Epithelial cell of esophagus (primary cell): ENCODE measurements at regions not wholly inside any gene's neighbourhood (a gene's known extent, or its start where the extent isn't known, plus 50 kb on each side); places are given as distances from the start of the nearest gene placed in this dataset.
A peak's percentile ranks its signal among the peaks of the same experiment; 100 is the strongest.

Experiments
- DNase-seq: peaks from one replicate; pipeline ENCODE4 v3.0.0; 2010; ENCODE audit warnings: low read depth
- H3K4me3 ChIP-seq: 2 replicates; pipeline ENCODE4 v1.5.1; 2011; ENCODE audit warnings: mild to moderate bottlenecking, low read length, control low read depth
- TF ChIP-seq, protein P1 (sequence below): IDR thresholded peaks from 2 replicates; pipeline ENCODE4 v1.5.1; 2011; ENCODE audit warnings: low read depth, mild to moderate bottlenecking, low read length, control low read depth, inconsistent platforms; ENCODE audit not compliant: insufficient read depth; ENCODE audit errors: missing control alignments

DNA sequence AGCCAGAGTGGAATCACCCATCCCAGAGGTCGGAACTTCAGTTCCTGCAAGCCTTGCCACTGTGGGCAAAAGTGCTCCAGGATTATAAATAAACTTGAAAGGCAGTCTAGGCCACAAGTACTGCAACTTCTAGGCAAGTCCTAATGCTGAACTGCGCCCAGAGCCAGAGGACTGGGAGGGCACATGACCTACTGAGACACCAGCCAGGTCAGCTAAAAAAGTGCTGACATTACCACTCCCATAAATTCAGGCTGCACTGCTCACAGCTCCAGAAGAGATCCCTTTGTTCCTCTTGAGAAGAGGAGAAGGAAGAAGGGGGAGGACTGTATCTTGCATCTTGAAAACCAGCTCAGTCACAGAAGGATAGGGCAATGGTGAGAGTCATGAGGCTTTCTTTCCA, 1084.1 kb upstream of the PHF14 start:
- no peak overlapping the region for H3K4me3 ChIP-seq
- no peak for DNase-seq
- TF ChIP-seq, protein P1, sequence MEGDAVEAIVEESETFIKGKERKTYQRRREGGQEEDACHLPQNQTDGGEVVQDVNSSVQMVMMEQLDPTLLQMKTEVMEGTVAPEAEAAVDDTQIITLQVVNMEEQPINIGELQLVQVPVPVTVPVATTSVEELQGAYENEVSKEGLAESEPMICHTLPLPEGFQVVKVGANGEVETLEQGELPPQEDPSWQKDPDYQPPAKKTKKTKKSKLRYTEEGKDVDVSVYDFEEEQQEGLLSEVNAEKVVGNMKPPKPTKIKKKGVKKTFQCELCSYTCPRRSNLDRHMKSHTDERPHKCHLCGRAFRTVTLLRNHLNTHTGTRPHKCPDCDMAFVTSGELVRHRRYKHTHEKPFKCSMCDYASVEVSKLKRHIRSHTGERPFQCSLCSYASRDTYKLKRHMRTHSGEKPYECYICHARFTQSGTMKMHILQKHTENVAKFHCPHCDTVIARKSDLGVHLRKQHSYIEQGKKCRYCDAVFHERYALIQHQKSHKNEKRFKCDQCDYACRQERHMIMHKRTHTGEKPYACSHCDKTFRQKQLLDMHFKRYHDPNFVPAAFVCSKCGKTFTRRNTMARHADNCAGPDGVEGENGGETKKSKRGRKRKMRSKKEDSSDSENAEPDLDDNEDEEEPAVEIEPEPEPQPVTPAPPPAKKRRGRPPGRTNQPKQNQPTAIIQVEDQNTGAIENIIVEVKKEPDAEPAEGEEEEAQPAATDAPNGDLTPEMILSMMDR, result no peak

DNA sequence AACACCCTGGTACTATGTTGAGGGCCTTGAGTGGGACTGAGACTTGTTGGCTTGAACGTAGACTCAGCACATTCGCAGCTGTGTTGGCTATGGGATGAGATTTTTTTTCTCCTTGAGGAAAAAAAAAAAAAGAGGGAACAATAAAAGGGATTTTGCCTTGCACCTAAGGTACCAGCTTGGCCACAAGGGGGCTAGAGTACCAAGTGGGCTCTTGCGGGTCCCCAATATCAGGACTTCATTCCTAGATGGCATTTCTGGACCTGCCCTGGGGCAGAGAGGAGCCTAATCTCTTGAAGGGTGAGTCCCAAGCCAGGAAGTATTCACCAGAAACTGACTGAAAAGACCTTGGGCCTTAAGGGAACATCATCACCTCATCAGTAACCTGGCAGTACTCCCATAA, 1083.6 kb upstream of the PHF14 start:
- TF ChIP-seq, protein P1, result no peak
- H3K4me3 ChIP-seq, result no peak overlapping the region
- no peak for DNase-seq

DNA sequence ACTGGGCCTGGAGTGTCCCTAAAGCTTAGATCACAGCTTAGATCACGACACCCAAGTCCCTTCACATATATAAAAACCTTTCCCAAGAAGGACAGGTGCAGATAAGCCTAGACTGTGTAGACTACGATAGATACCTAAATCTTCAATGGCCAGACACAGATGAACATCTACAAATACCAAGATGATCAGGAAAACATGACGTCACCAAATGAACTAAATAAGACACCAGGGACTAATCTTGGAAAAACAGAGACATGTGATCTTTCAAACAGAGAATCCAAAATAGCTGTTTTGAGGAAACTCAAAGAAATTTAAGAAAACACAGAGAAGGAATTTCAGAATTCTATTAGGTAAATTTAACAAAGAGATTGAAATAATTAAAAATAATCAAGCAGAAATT, 1082.6 kb upstream of the PHF14 start:
- no peak overlapping the region for H3K4me3 ChIP-seq
- TF ChIP-seq, protein P1, result no peak
- no peak for DNase-seq

DNA sequence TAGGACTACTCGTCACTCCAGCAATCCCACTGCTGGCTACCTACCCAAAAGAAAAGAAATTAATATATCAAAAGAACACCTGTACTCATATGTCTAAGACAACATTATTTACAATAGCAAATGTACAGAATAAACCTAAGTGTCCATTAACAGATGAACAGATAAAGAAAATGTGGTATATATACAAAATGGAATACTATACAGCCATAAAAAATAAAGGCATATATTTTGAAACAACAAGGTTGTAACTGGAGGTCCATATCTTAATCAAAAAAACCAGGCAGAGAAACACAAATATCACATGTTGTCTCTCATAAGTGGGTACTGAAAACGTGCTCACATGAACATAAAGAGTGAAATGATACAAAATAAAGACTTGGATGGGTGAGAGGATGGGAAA, 1073.3 kb upstream of the PHF14 start:
- no peak overlapping the region for H3K4me3 ChIP-seq
- TF ChIP-seq, protein P1, result no peak
- DNase-seq, result no peak

DNA sequence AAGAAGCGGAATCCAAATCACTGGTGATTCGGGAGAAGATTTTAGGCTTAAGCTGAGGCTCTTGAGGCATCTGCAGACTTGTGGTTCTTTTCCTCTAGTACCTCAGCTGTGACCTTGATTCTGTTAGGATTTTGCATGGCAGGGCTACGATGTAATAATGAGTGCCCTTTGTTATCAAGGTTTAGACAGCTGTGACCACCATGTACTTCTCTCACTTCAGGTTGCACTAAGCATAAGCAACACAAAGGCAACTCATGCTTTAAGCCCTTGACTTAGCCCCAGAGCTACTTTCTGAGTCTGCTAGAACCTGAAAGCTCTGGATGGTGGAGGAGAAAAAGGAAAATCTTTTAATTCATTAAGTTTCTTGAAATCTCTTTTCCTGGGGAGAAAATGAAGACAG, 1052.3 kb upstream of the PHF14 start:
- TF ChIP-seq, protein P1, result no peak
- no peak overlapping the region for H3K4me3 ChIP-seq
- DNase-seq, result no peak

DNA sequence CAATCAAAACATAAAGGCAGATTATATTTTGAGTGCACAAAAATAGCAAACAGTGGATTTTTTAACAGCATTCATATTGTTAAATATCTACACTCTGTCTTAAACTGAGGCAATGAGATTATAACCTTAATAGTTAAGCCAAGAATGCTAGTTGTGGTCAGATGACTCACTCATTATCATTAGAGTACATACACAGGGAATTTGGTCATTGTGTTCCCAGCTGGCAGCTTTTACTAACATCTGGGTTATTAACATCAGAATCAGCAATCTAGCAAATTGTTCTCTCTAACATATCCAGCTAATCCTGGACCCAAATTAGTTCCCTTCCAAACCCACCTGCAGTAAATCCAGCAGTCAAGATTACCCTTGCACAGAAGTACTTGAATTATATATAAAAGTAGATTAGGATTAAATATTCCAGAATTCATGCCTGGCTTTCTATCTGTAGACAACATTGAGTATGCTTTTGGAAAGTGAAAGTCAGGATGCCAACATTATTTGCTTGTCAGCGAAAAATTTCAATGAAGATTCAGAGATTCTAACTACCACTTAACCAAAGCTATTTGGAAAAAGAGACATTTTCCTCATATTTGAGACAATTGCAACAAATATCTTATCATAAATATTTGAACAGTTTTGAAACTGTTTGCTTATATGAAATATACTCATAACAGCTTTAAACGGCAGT, 1035.6 kb upstream of the PHF14 start:
- no peak overlapping the region for H3K4me3 ChIP-seq
- peak; percentile 40 for DNase-seq
- TF ChIP-seq, protein P1, result no peak

DNA sequence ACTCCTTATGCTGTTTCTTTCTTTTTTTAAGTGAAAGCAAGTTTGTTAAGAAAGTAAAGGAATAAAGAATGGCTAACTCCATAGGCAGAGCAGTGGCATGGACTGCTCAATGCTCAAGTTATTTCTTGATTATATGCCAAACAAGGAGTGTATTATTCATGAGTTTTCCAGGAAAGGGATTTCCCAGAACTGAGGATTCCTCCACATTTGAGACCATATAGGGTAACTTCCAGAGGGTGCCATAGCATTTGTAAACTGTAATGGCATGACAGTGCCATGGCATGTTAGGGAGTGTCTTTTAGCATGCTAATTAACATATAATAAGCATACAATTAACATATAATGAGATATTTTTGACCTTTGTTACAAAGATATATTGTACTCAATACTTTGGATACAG, 1034.5 kb upstream of the PHF14 start:
- H3K4me3 ChIP-seq, result no peak overlapping the region
- TF ChIP-seq, protein P1, result no peak
- DNase-seq, result no peak
